ENCODE measurements at regions not wholly inside any gene's neighbourhood (a gene's known extent, or its start where the extent isn't known, plus 50 kb on each side); places are given as distances from the start of the nearest gene placed in this dataset.

DNA sequence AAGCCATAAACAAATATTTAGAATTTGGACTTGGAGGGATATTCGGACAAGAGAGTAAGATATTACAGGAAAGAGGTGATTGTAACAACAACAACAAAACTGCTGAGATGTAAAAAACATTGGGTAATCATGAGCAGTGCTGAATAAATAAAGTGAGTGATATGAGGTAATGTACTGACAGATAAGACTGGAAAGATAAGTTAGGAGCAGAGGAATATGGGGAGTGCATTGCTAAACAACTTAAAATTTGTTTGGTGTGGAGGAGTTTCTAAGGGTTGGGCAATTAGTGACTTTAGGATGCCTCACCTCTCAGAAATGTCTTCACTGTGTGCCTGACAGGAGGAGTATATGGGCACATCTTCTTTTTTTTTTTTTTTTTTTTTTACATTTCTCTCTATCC lies 637.8 kb upstream of the GRIA3 start:
- TF ChIP-seq FOXM1 (IDR thresholded peaks at IDR 0.05; ENCODE audit: borderline replicate concordance, low read depth) (no peak), YY1 (IDR thresholded peaks at IDR 0.05; ENCODE audit: low read depth) (no peak), EP300 (IDR thresholded peaks at IDR 0.05; ENCODE audit: borderline replicate concordance) (no peak)
- TF ChIP-seq, protein P1, sequence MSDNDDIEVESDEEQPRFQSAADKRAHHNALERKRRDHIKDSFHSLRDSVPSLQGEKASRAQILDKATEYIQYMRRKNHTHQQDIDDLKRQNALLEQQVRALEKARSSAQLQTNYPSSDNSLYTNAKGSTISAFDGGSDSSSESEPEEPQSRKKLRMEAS (IDR thresholded peaks at IDR 0.05) = no peak

DNA sequence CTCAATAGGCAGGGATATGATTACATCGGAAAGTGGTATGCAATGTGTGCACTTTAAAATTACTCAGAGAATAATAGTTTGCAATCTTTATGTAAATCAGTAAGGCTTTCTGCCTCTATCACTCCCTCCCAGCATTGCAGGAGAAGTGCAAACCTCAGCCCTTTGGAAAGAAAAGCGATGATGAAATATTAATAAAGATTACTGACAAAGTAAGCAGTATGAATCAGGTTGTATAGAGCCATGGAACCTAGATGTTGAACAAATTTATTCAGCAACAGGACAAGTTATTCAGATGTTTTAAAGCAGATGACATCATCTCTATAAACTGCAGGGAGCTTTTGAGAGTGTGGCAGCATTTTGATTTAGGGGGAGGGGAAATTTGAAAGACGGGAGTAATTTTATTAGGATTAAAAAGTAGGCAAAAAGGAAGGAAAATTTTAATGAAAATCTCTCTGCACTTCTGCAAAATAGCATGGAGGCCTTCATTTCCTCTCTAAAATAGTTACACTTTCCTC lies 631.7 kb upstream of the GRIA3 start:
- TF ChIP-seq FOXM1 (IDR thresholded peaks at IDR 0.05; ENCODE audit: borderline replicate concordance, low read depth) (no peak), CREB1 (IDR thresholded peaks at IDR 0.05; ENCODE audit: low read depth) (no peak), TCF12 (IDR thresholded peaks at IDR 0.05; ENCODE audit: low read depth) (no peak), NFIC (IDR thresholded peaks at IDR 0.05) (no peak)

DNA sequence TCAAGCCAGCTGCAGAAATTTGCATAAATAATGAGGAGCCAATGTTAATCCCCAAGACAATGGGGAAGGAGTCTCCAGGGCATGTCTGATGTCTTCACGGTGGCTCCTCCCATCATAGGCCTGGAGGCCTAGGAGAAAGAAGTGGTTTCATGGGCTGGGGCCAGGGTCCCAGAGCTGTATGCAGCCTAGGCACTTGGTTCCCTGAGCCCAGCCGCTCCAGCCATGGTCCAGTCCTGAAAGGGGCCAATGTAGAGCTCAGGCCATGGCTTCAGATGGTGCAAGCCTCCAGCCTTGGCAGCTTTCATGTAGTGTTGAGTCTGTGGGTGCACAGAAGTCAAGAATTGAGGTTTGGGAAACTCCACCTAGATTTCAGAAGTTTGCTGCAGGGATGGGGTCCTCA lies 628.2 kb upstream of the GRIA3 start:
- TF ChIP-seq, protein P2, sequence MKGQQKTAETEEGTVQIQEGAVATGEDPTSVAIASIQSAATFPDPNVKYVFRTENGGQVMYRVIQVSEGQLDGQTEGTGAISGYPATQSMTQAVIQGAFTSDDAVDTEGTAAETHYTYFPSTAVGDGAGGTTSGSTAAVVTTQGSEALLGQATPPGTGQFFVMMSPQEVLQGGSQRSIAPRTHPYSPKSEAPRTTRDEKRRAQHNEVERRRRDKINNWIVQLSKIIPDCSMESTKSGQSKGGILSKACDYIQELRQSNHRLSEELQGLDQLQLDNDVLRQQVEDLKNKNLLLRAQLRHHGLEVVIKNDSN (IDR thresholded peaks at IDR 0.05) = no peak
- no peak for TF ChIP-seq EP300 (IDR thresholded peaks at IDR 0.05; ENCODE audit: borderline replicate concordance)
- no peak for TF ChIP-seq CREB1 (IDR thresholded peaks at IDR 0.05; ENCODE audit: low read depth)
- no peak for TF ChIP-seq NFIC (IDR thresholded peaks at IDR 0.05)

DNA sequence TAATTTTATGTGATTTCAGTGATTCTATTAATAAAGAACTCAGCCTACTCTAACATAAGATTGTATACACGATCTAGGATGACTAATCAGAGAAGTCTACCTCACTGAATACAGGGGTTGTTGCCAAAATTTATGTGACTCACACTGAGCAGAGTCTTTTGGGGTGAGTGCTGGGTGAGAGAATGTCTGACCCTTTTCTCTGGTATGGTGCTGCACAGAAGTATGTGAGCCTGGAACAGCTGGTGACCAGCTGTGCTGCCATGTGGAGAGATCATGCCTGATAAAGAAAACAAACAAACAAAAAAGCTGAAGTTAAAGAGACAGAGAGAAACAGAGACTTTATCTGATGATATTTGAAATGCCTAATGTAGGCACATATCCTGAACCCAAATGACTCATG lies 618.1 kb upstream of the GRIA3 start:
- TF ChIP-seq TCF12 (IDR thresholded peaks at IDR 0.05; ENCODE audit: low read depth) = no peak
- no peak for TF ChIP-seq TAF1 (IDR thresholded peaks at IDR 0.05; ENCODE audit: low read depth)
- TF ChIP-seq, protein P3, sequence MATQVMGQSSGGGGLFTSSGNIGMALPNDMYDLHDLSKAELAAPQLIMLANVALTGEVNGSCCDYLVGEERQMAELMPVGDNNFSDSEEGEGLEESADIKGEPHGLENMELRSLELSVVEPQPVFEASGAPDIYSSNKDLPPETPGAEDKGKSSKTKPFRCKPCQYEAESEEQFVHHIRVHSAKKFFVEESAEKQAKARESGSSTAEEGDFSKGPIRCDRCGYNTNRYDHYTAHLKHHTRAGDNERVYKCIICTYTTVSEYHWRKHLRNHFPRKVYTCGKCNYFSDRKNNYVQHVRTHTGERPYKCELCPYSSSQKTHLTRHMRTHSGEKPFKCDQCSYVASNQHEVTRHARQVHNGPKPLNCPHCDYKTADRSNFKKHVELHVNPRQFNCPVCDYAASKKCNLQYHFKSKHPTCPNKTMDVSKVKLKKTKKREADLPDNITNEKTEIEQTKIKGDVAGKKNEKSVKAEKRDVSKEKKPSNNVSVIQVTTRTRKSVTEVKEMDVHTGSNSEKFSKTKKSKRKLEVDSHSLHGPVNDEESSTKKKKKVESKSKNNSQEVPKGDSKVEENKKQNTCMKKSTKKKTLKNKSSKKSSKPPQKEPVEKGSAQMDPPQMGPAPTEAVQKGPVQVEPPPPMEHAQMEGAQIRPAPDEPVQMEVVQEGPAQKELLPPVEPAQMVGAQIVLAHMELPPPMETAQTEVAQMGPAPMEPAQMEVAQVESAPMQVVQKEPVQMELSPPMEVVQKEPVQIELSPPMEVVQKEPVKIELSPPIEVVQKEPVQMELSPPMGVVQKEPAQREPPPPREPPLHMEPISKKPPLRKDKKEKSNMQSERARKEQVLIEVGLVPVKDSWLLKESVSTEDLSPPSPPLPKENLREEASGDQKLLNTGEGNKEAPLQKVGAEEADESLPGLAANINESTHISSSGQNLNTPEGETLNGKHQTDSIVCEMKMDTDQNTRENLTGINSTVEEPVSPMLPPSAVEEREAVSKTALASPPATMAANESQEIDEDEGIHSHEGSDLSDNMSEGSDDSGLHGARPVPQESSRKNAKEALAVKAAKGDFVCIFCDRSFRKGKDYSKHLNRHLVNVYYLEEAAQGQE (IDR thresholded peaks at IDR 0.05; ENCODE audit: low read depth) = no peak
- no peak for TF ChIP-seq EP300 (IDR thresholded peaks at IDR 0.05; ENCODE audit: borderline replicate concordance)
- TF ChIP-seq, protein P1 (IDR thresholded peaks at IDR 0.05) = no peak
- no peak for TF ChIP-seq CEBPB (IDR thresholded peaks at IDR 0.05)
- TF ChIP-seq CREB1 (IDR thresholded peaks at IDR 0.05; ENCODE audit: low read depth) = no peak
- TF ChIP-seq NFIC (IDR thresholded peaks at IDR 0.05) = no peak
- TF ChIP-seq FOXM1 (IDR thresholded peaks at IDR 0.05; ENCODE audit: borderline replicate concordance, low read depth) = no peak
- no peak for TF ChIP-seq ZBTB7A (IDR thresholded peaks at IDR 0.05; ENCODE audit: low read depth)
- TF ChIP-seq TEAD4 (IDR thresholded peaks at IDR 0.05) = no peak
- TF ChIP-seq EGR1 (IDR thresholded peaks at IDR 0.05) = no peak
- TF ChIP-seq RAD21 (IDR thresholded peaks at IDR 0.05; ENCODE audit: low read depth) = no peak
- no peak for TF ChIP-seq YY1 (IDR thresholded peaks at IDR 0.05; ENCODE audit: low read depth)
- TF ChIP-seq, protein P2 (IDR thresholded peaks at IDR 0.05) = no peak

DNA sequence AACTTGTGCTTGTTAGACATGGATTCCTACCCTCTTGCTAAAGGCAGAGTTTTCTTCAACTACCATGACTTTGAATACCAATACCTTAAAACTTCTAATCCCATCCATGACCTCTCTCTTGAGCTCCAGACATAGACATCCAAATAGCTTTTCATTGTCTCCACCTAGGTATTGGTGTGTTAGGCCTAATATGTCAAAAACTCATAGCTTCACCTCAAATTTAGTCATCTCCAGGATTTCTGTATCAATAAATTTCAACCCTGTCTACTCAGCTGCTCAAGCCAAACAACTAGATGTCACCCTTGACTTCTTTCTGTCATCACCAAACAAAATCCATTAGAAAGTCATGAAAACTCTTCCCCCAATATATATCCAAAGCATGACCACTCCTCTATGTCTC lies 617.7 kb upstream of the GRIA3 start:
- TF ChIP-seq, protein P2 (IDR thresholded peaks at IDR 0.05) = no peak
- TF ChIP-seq, protein P3 (IDR thresholded peaks at IDR 0.05; ENCODE audit: low read depth) = no peak
- TF ChIP-seq TCF12 (IDR thresholded peaks at IDR 0.05; ENCODE audit: low read depth) (no peak), NFIC (IDR thresholded peaks at IDR 0.05) (no peak), EGR1 (IDR thresholded peaks at IDR 0.05) (no peak), EP300 (IDR thresholded peaks at IDR 0.05; ENCODE audit: borderline replicate concordance) (no peak), RAD21 (IDR thresholded peaks at IDR 0.05; ENCODE audit: low read depth) (no peak)
- TF ChIP-seq, protein P1 (IDR thresholded peaks at IDR 0.05) = no peak

DNA sequence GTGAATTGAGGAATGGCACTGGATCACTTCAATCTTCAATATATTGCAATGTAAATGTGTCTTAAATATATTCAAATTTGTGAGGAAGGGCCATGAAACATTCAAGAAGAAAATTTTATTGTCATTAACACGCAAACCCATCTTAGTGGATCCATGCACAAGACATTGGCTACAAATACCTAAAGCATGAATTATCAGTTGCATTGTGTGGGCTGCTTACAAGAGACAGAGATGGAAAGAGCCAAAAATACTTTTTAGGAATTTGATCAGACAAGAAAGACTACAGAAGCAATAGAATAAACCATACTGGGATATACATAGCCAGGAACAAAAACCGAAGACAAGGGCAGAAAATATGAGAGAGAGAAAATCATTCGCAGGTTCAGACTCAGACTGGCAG lies 616.2 kb upstream of the GRIA3 start:
- no peak for TF ChIP-seq TCF12 (IDR thresholded peaks at IDR 0.05; ENCODE audit: low read depth)
- no peak for TF ChIP-seq NFIC (IDR thresholded peaks at IDR 0.05)
- no peak for TF ChIP-seq FOXM1 (IDR thresholded peaks at IDR 0.05; ENCODE audit: borderline replicate concordance, low read depth)
- TF ChIP-seq EGR1 (IDR thresholded peaks at IDR 0.05) = no peak
- no peak for TF ChIP-seq RAD21 (IDR thresholded peaks at IDR 0.05; ENCODE audit: low read depth)
- no peak for TF ChIP-seq EP300 (IDR thresholded peaks at IDR 0.05; ENCODE audit: borderline replicate concordance)
- TF ChIP-seq, protein P3 (IDR thresholded peaks at IDR 0.05; ENCODE audit: low read depth) = no peak
- no peak for TF ChIP-seq TEAD4 (IDR thresholded peaks at IDR 0.05)
- TF ChIP-seq YY1 (IDR thresholded peaks at IDR 0.05; ENCODE audit: low read depth) = no peak
- no peak for TF ChIP-seq CREB1 (IDR thresholded peaks at IDR 0.05; ENCODE audit: low read depth)
- no peak for TF ChIP-seq TAF1 (IDR thresholded peaks at IDR 0.05; ENCODE audit: low read depth)
- TF ChIP-seq, protein P2 (IDR thresholded peaks at IDR 0.05) = no peak
- TF ChIP-seq CEBPB (IDR thresholded peaks at IDR 0.05) = no peak
- TF ChIP-seq ZBTB7A (IDR thresholded peaks at IDR 0.05; ENCODE audit: low read depth) = no peak
- TF ChIP-seq, protein P1 (IDR thresholded peaks at IDR 0.05) = no peak
